SU-DHL-6 (cell line): ENCODE measurements at regions not wholly inside any gene's neighbourhood (a gene's known extent, or its start where the extent isn't known, plus 50 kb on each side); places are given as distances from the start of the nearest gene placed in this dataset.

Experiments
- H2AFZ ChIP-seq: fragments of 200-600 bp; sonication (generic); 2 replicates; pipeline ENCODE4 v1.6.1; 2014; ENCODE audit warnings: low read depth, mild to moderate bottlenecking, moderate library complexity, mixed read lengths, antibody characterized with exemption, low read length; ENCODE audit not compliant: severe bottlenecking
- H3F3A ChIP-seq: fragments of 200-600 bp; shearing (Covaris generic); 2 replicates; pipeline ENCODE4 v1.6.0; 2016; ENCODE audit warnings: antibody characterized with exemption, mild to moderate bottlenecking; ENCODE audit not compliant: insufficient read depth
- H3K27ac ChIP-seq: fragments of 200-600 bp; sonication (generic); 2 replicates; pipeline ENCODE4 v1.5.1; 2016; ENCODE audit warnings: low read depth, mild to moderate bottlenecking, low read length, moderate library complexity, mixed read lengths
- H3K27me3 ChIP-seq: fragments of 200-600 bp; sonication (generic), shearing (Covaris generic); 2 replicates; pipeline ENCODE4 v1.6.0; 2014; ENCODE audit warnings: mild to moderate bottlenecking, low read length
- H3K36me3 ChIP-seq: fragments of 200-600 bp; sonication (generic); 2 replicates; pipeline ENCODE4 v1.6.1; 2014; ENCODE audit warnings: mild to moderate bottlenecking, low read length, mixed read lengths
- H3K4me2 ChIP-seq: fragments of 300-600, 200-600 bp; shearing (Covaris generic), sonication (generic); 2 replicates; pipeline ENCODE4 v1.6.0; 2014; ENCODE audit warnings: low read length, low read depth, mild to moderate bottlenecking; ENCODE audit not compliant: poor library complexity, severe bottlenecking
- H3K4me3 ChIP-seq: fragments of 200-600 bp; sonication (generic); 2 replicates; pipeline ENCODE4 v1.5.1; 2014; ENCODE audit warnings: antibody characterized with exemption, low read length, mild to moderate bottlenecking, mixed read lengths; ENCODE audit not compliant: insufficient read depth, poor library complexity, severe bottlenecking
- H3K79me2 ChIP-seq: fragments of 200-600 bp; sonication (generic); 2 replicates; pipeline ENCODE4 v1.6.1; 2014; ENCODE audit warnings: mild to moderate bottlenecking, low read length, moderate library complexity; ENCODE audit not compliant: insufficient read depth
- H3K9ac ChIP-seq: fragments of 200-600 bp; sonication (generic); 2 replicates; pipeline ENCODE4 v1.7.0; 2014; ENCODE audit warnings: mild to moderate bottlenecking, low read length
- H3K9me2 ChIP-seq: fragments of 200-600 bp; sonication (generic); replicated peaks from 2 replicates; pipeline ENCODE4 v1.6.1; 2014; ENCODE audit warnings: low read length; ENCODE audit not compliant: insufficient read depth
- H3K9me3 ChIP-seq: fragments of 200-600 bp; sonication (generic); 2 replicates; pipeline ENCODE4 v1.6.1; 2014; ENCODE audit warnings: low read length, mixed read lengths; ENCODE audit not compliant: insufficient read depth
- H4K20me1 ChIP-seq: fragments of 200-600 bp; sonication (generic); 2 replicates; pipeline ENCODE4 v1.6.1; 2014; ENCODE audit warnings: low read depth, mild to moderate bottlenecking, antibody characterized with exemption, low read length, moderate library complexity, mixed read lengths
- CTCF ChIP-seq: fragments of 200-600 bp; sonication (generic); IDR thresholded peaks from one replicate; pipeline ENCODE4 v1.5.1; 2017; ENCODE audit warnings: antibody characterized with exemption, mild to moderate bottlenecking, low read length, moderate library complexity; ENCODE audit not compliant: insufficient read depth, poor library complexity, severe bottlenecking
- EZH2phosphoT487 ChIP-seq: fragments of 200-600 bp; sonication (generic), shearing (Covaris generic); conservative IDR thresholded peaks from 2 replicates; pipeline ENCODE4 v1.6.1; 2018; ENCODE audit warnings: mild to moderate bottlenecking, antibody characterized with exemption, low read length, moderate library complexity, mixed read lengths

DNA sequence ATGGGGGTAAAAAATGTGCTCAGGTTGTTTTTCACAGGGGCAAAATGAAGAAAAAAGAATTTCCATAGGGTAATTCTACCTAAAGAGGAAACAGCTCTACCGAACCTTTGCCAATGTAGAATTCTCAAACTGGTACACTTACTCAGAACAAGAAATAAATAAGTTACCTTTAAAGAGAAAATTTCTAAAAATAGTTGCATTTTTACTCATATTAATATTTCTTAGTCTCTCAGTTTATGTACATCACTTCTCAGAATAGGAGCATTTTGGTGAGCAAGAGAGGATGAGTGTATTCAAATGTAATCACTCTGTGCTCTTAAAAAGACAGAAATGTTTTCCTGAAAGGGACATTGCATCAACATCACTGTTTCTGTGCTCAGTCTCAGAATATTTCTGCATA lies 574.7 kb upstream of the SLC8A1 start:
- no peaks in the 10 kb centered on the region for H3K9me2 ChIP-seq
- no peaks in the 10 kb centered on the region for H3F3A ChIP-seq
- H3K4me3 ChIP-seq: no peak overlapping the region
- H3K4me2 ChIP-seq: no peak overlapping the region
- no peaks in the 10 kb centered on the region for H4K20me1 ChIP-seq
- H3K27me3 ChIP-seq: 0 out of 2 replicates have a peak, but pooled peaks cover 2% of the 10 kb centered on the region
- no peaks in the 10 kb centered on the region for H3K79me2 ChIP-seq
- no peaks in the 10 kb centered on the region for H3K9me3 ChIP-seq
- no peaks in the 10 kb centered on the region for H3K36me3 ChIP-seq
- no peak overlapping the region for H3K27ac ChIP-seq
- no peak overlapping the region for H3K9ac ChIP-seq
- H2AFZ ChIP-seq: no peak overlapping the region
- TF ChIP-seq EZH2phosphoT487 (no peak), CTCF (no peak)

DNA sequence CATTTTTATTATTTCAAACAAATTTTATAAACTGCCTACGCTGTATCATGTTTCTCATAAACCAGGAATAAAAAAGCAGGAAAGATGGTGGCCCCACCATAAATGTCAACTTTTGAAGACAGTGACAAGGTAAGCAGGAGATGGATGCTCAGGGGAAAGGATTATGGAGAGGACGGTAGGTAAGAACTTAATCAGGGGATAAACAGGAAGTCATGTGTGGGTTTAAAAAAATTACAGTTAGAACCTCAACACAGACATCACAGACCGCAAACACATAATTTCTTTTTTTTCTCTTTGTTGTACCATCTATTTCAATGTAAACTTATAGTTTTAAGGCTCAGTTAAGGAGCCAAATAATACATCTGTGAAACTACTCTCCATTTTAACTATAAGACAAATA lies 575.2 kb upstream of the SLC8A1 start:
- H3K27ac ChIP-seq: no peak overlapping the region
- TF ChIP-seq CTCF (no peak), EZH2phosphoT487 (no peak)
- H3K4me3 ChIP-seq: no peak overlapping the region
- no peaks in the 10 kb centered on the region for H3F3A ChIP-seq
- H4K20me1 ChIP-seq: no peaks in the 10 kb centered on the region
- H3K4me2 ChIP-seq: no peak overlapping the region
- no peaks in the 10 kb centered on the region for H3K36me3 ChIP-seq
- no peak overlapping the region for H2AFZ ChIP-seq
- H3K9ac ChIP-seq: no peak overlapping the region
- no peaks in the 10 kb centered on the region for H3K9me2 ChIP-seq
- no peaks in the 10 kb centered on the region for H3K79me2 ChIP-seq
- 0 out of 2 replicates have a peak, but pooled peaks cover 2% of the 10 kb centered on the region for H3K27me3 ChIP-seq
- no peaks in the 10 kb centered on the region for H3K9me3 ChIP-seq

GRCh38 chr2:41031282-41031681 lies 579.4 kb upstream of the SLC8A1 start:
- TF ChIP-seq EZH2phosphoT487: no peak
- no peak for TF ChIP-seq CTCF

DNA sequence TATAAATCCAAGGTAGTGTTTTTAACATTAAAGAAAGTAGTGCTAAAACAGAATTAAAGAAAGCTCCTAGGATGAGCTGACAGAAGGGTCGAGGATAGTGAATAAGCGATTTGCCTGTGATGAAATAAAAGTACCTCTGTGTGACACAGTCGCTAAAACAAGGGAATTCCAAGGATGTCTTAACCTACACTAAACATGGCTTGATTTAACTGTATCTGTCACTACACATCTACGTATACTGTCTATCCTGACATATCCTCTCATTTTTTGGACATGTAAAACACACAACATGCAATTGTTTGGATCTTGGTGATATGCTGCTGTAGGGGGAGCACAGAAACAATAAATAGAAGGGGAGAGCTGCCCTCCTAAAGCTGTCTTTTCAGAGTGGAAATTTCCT lies 580.8 kb upstream of the SLC8A1 start:
- H3K79me2 ChIP-seq: no peaks in the 10 kb centered on the region
- H3K36me3 ChIP-seq: no peaks in the 10 kb centered on the region
- no peaks in the 10 kb centered on the region for H3F3A ChIP-seq
- no peak for TF ChIP-seq EZH2phosphoT487
- no peak for TF ChIP-seq CTCF
- H3K27me3 ChIP-seq: 0 out of 2 replicates have a peak, but pooled peaks cover 2% of the 10 kb centered on the region
- H3K4me2 ChIP-seq: no peak overlapping the region
- no peaks in the 10 kb centered on the region for H4K20me1 ChIP-seq
- H2AFZ ChIP-seq: no peak overlapping the region
- H3K27ac ChIP-seq: no peak overlapping the region
- no peak overlapping the region for H3K9ac ChIP-seq
- no peaks in the 10 kb centered on the region for H3K9me2 ChIP-seq
- no peak overlapping the region for H3K4me3 ChIP-seq
- H3K9me3 ChIP-seq: no peaks in the 10 kb centered on the region

More at GRCh38 chr2:41031282-41031681, 579.4 kb upstream of the SLC8A1 start:
- H3F3A ChIP-seq: no peaks in the 10 kb centered on the region
- no peak overlapping the region for H3K4me2 ChIP-seq
- H3K27ac ChIP-seq: no peak overlapping the region
- H3K4me3 ChIP-seq: no peak overlapping the region
- H3K36me3 ChIP-seq: no peaks in the 10 kb centered on the region
- no peaks in the 10 kb centered on the region for H3K9me3 ChIP-seq
- 0 out of 2 replicates have a peak, but pooled peaks cover 2% of the 10 kb centered on the region for H3K27me3 ChIP-seq
- H3K9me2 ChIP-seq: no peaks in the 10 kb centered on the region
- H4K20me1 ChIP-seq: no peaks in the 10 kb centered on the region
- H2AFZ ChIP-seq: no peak overlapping the region
- no peaks in the 10 kb centered on the region for H3K79me2 ChIP-seq
- no peak overlapping the region for H3K9ac ChIP-seq
